ENCODE measurements at regions not wholly inside any gene's neighbourhood (a gene's known extent, or its start where the extent isn't known, plus 50 kb on each side); places are given as distances from the start of the nearest gene placed in this dataset.

GRCh38 chr9:91486699-91487497 is 63.3 kb upstream of the NFIL3 start:
- Histone ChIP-seq H3K23ac (ENCODE audit: insufficient read length) (no peak overlapping the region), H3K4me2 (ENCODE audit: insufficient read depth in 1 of 2, low read depth in 2 of 2, low read length in 2 of 2) (no peak overlapping the region), H3K27ac (ENCODE audit: low read depth, low read length) (no peak overlapping the region), H3K4me1 (replicated peaks in 1 of 4; ENCODE audit: control insufficient read depth in 3 of 4, insufficient read depth in 4 of 4, low read length in 3 of 4) (no peaks in the 10 kb centered on the region), H2AFZ (ENCODE audit: low read length) (peak overlapping the region; percentile 89), H2BK120ac (replicated peaks; ENCODE audit: low read depth, low read length) (no peak overlapping the region), H3K4me3 (ENCODE audit: extremely low read depth in 1 of 4, insufficient read depth in 2 of 4, low read depth in 3 of 4, low read length in 4 of 4) (no peak overlapping the region), H3K9ac (replicated peaks in 1 of 4; ENCODE audit: extremely low read depth in 1 of 4, low read depth in 3 of 4, low read length in 3 of 4) (no peak overlapping the region), H2AK5ac (ENCODE audit: low read depth, low read length) (no peak overlapping the region), H2BK20ac (ENCODE audit: low read length) (no peak overlapping the region), H3K27me3 (replicated peaks in 1 of 4; ENCODE audit: control insufficient read depth in 3 of 4, extremely low read depth in 1 of 4, insufficient read depth in 3 of 4, low read length in 3 of 4) (no peaks in the 10 kb centered on the region), H2BK5ac (ENCODE audit: low read depth, low read length) (no peak overlapping the region), H3K79me1 (ENCODE audit: low read depth, low read length) (no peaks in the 10 kb centered on the region), H3K18ac (ENCODE audit: extremely low read depth, low read length) (no peak overlapping the region), H3K23me2 (ENCODE audit: low read depth, low read length) (no peaks in the 10 kb centered on the region), H3K79me2 (ENCODE audit: control insufficient read depth in 1 of 2, insufficient read depth in 2 of 2, low read length in 2 of 2) (no peaks in the 10 kb centered on the region), H3K4ac (replicated peaks; ENCODE audit: insufficient read length, low read depth, low read length) (no peak overlapping the region), H3K14ac (ENCODE audit: insufficient read length) (no peak overlapping the region), H2BK15ac (ENCODE audit: low read length) (no peak overlapping the region), H4K91ac (replicated peaks; ENCODE audit: insufficient read length, low read length) (no peak overlapping the region), H3K36me3 (ENCODE audit: control insufficient read depth in 2 of 4, insufficient read depth in 4 of 4, low read length in 3 of 4) (no peaks in the 10 kb centered on the region), H2BK12ac (ENCODE audit: low read depth, low read length) (no peak overlapping the region), H3K9me3 (ENCODE audit: insufficient read depth in 2 of 2, low read depth in 1 of 2, low read length in 1 of 2) (no peaks in the 10 kb centered on the region), H4K20me1 (replicated peaks in 1 of 2; ENCODE audit: control insufficient read depth in 1 of 2, insufficient read depth in 2 of 2, low read length in 2 of 2) (no peaks in the 10 kb centered on the region), H3K56ac (replicated peaks; ENCODE audit: insufficient read length, low read depth, low read length) (no peak overlapping the region), H4K5ac (ENCODE audit: insufficient read length, low read depth, low read length) (no peak overlapping the region), H4K8ac (ENCODE audit: extremely low read depth, insufficient read depth, low read length) (no peak overlapping the region)
- DNase-seq (ENCODE audit: low read depth in 1 of 2, low spot score in 2 of 2): no peak
- FAIRE-seq: no peak
- TF ChIP-seq YY1 (IDR thresholded peaks at IDR 0.05; ENCODE audit: low read depth, low read length): 0 out of 2 replicates have a peak, but pooled peaks have one; percentile 21
- TF ChIP-seq, protein P1, sequence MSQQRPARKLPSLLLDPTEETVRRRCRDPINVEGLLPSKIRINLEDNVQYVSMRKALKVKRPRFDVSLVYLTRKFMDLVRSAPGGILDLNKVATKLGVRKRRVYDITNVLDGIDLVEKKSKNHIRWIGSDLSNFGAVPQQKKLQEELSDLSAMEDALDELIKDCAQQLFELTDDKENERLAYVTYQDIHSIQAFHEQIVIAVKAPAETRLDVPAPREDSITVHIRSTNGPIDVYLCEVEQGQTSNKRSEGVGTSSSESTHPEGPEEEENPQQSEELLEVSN (IDR thresholded peaks at IDR 0.05): no peak
- ChIA-PET POLR2A (ENCODE audit: partially characterized antibody) (no interaction called here), CTCF (ENCODE audit: partially characterized antibody) (no interaction called here)
- 92% methylated on average over 6 of the region's 6 CpGs; no CpG with 5 or more reads in 1 of the 2 experiments for WGBS, 2 experiments (ENCODE audit: extremely low coverage in 1 of 2, insufficient coverage in 1 of 2, insufficient read length in 1 of 2, insufficient replicate concordance in 2 of 2, low coverage in 1 of 2, low lambda C conversion rate in 2 of 2, missing lambda C conversion rate in 1 of 2)

Data from H1 (cell line).